B cell (primary cell): ENCODE measurements at regions not wholly inside any gene's neighbourhood (a gene's known extent, or its start where the extent isn't known, plus 50 kb on each side); places are given as distances from the start of the nearest gene placed in this dataset.

ENCODE experiments used
- ATAC-seq: fragments of 200-7000 bp; cut with Tn5 transposase; one replicate; pipeline ENCODE4 v1.10.0; 2021; ENCODE audit warnings: low read depth, mild to moderate bottlenecking, moderate number of reproducible peaks, moderate library complexity
- CTCF ChIA-PET: fragments of 350-600 bp; sonication (Branson Sonifier 250); formaldehyde crosslinking; loops from one replicate; lab custom pipeline; 2021; ENCODE audit warnings: antibody characterized with exemption, inconsistent platforms; lab: Charles Lee
- POLR2A ChIA-PET: fragments of 350-600 bp; sonication (Branson Sonifier 250); formaldehyde crosslinking; loops from one replicate; lab custom pipeline; 2021; ENCODE audit warnings: antibody characterized with exemption; lab: Charles Lee
- DNase-seq: peaks from one replicate; pipeline ENCODE4 v3.0.0; 2013
- H2AFZ ChIP-seq: 2 replicates; pipeline ENCODE4 v1.6.1; 2012; ENCODE audit warnings: mild to moderate bottlenecking, low read depth, low read length; ENCODE audit not compliant: insufficient read depth, poor library complexity, severe bottlenecking
- H3K27ac ChIP-seq, 2 donors: 1 replicate in 1 of 2; 2 replicates in 1 of 2; pipeline ENCODE4 v1.5.1; 2012 to 2013; ENCODE audit warnings: low read length in 2 of 2, mild to moderate bottlenecking in 2 of 2, moderate library complexity in 1 of 2
- H3K27me3 ChIP-seq, 4 experiments: fragments of 200-600 bp in 1 of 4; sonication (generic) in 1 of 4; replicated peaks in 1 of 4; 1 replicate in 2 of 4; 2 replicates in 2 of 4; pipeline versions ENCODE4 v1.6.1 to v1.7.0; 2013 to 2016; ENCODE audit warnings: low read length in 3 of 4, mild to moderate bottlenecking in 2 of 4, mixed read lengths in 1 of 4, moderate library complexity in 1 of 4; ENCODE audit not compliant: insufficient read depth in 4 of 4, control insufficient read depth in 3 of 4; ENCODE audit errors: control extremely low read depth in 1 of 4
- H3K36me3 ChIP-seq, 2 experiments: replicated peaks in 1 of 2; 1 replicate in 1 of 2; 2 replicates in 1 of 2; pipeline versions ENCODE4 v1.6.1 to v1.7.1; 2013; ENCODE audit warnings: low read length in 1 of 2; ENCODE audit not compliant: insufficient read depth in 2 of 2, control insufficient read depth in 1 of 2; ENCODE audit errors: control extremely low read depth in 1 of 2, extremely low read depth in 1 of 2
- H3K4me1 ChIP-seq, 2 donors: fragments of 200-600 bp in 1 of 2; sonication (generic) in 1 of 2; 1 replicate in 1 of 2; 2 replicates in 1 of 2; pipeline versions ENCODE4 v1.5.1 to v1.6.1; 2013 to 2017; ENCODE audit warnings: low read length in 2 of 2; ENCODE audit not compliant: control insufficient read depth in 2 of 2, insufficient read depth in 2 of 2
- H3K4me2 ChIP-seq: replicated peaks from 2 replicates; pipeline ENCODE3; 2012; ENCODE audit warnings: mild to moderate bottlenecking, low read depth, low read length; ENCODE audit not compliant: poor library complexity, severe bottlenecking
- H3K4me3 ChIP-seq, 5 experiments: fragments of 200-600 bp in 1 of 5; sonication (generic) in 1 of 5; 1 replicate in 3 of 5; 2 replicates in 2 of 5; pipeline versions ENCODE4 v1.5.1 to v1.7.0; 2011 to 2016; ENCODE audit warnings: low read length in 4 of 5, mild to moderate bottlenecking in 4 of 5, low read depth in 2 of 5, control low read depth in 1 of 5, moderate library complexity in 1 of 5; ENCODE audit not compliant: insufficient read depth in 1 of 5; ENCODE audit errors: control extremely low read depth in 1 of 5, extremely low read depth in 1 of 5
- H3K79me2 ChIP-seq: fragments of 200-600 bp; sonication (generic); one replicate; pipeline ENCODE4 v1.6.0; 2016; ENCODE audit warnings: low read length; ENCODE audit not compliant: control insufficient read depth, insufficient read depth
- H3K9ac ChIP-seq: fragments of 200-600 bp; sonication (generic); 2 replicates; pipeline ENCODE4 v1.6.1; 2017; ENCODE audit warnings: mild to moderate bottlenecking, low read length, moderate library complexity
- H3K9me3 ChIP-seq, 3 donors: one replicate each; pipeline versions ENCODE4 v1.6.1 to v1.7.1; 2013; ENCODE audit warnings: low read length in 2 of 3; ENCODE audit not compliant: control insufficient read depth in 2 of 3, insufficient read depth in 1 of 3; ENCODE audit errors: control extremely low read depth in 1 of 3
- H4K20me1 ChIP-seq: 2 replicates; pipeline ENCODE4 v1.6.0; 2012; ENCODE audit warnings: mild to moderate bottlenecking, low read length; ENCODE audit not compliant: insufficient read depth, control insufficient read depth, poor library complexity, severe bottlenecking
- H3K27ac Mint-ChIP-seq: one replicate; pipeline ENCODE4 v1.8.0; 2021; ENCODE audit warnings: mixed read lengths
- H3K27me3 Mint-ChIP-seq: one replicate; pipeline ENCODE4 v1.8.0; 2021; ENCODE audit warnings: mixed read lengths
- H3K4me1 Mint-ChIP-seq: one replicate; pipeline ENCODE4 v1.8.0; 2021; ENCODE audit warnings: mixed read lengths
- H3K4me3 Mint-ChIP-seq: one replicate; pipeline ENCODE4 v1.8.0; 2021; ENCODE audit warnings: mixed read lengths
- H3K9me3 Mint-ChIP-seq: one replicate; pipeline ENCODE4 v1.8.0; 2022; ENCODE audit warnings: mixed read lengths; ENCODE audit not compliant: insufficient read depth
- EZH2 ChIP-seq: IDR thresholded peaks from 2 replicates; pipeline ENCODE4 v1.6.1; 2012; ENCODE audit warnings: borderline replicate concordance, low read depth, mild to moderate bottlenecking, moderate library complexity, low read length; ENCODE audit not compliant: insufficient read depth, poor library complexity, severe bottlenecking
- WGBS: methylation state at CpG from one replicate; pipeline ENCODE4 v1.1.5; 2013; ENCODE audit warnings: missing lambda C conversion rate; ENCODE audit not compliant: insufficient coverage; 5-methylcytosine and 5-hydroxymethylcytosine counted together
- intact Hi-C: fragments of 100-400 bp; cut with micrococcal nuclease; formaldehyde crosslinking; loops from one replicate; pipeline ENCODE4 v1.10.0; 2022
- TF ChIP-seq, protein P1 (sequence below): fragments of 200-600 bp; IDR thresholded peaks from one replicate; pipeline ENCODE4 v1.8.0; 2022; ENCODE audit warnings: antibody characterized with exemption, mild to moderate bottlenecking

DNA sequence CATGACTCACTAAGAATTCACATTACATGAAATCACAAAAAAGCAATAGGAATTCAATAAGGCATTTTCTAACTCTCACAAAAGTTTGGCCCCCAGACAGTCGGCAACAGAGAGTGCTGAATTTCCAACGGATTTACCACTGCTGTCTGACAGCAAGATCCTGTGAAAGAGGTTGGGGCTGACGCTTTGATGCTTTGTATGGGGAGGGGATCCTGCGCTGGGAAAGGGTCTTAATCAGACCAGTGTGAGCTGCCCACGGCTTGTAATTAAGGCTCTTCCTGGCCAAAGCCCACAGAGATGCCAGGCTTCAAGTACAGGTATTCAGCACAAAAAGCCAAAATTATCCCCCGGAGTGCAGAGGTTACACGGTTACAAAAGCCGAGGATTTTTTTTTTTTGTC lies 66.8 kb upstream of the TMCC3 start:
- H3K79me2 ChIP-seq = peaks cover 33% of the 10 kb centered on the region
- 100% methylated on average over 7 of the region's 8 CpGs for WGBS
- Mint-ChIP-seq H3K27me3 (no peaks in the 10 kb centered on the region), H3K27ac (no peak overlapping the region), H3K4me3 (no peak overlapping the region), H3K9me3 (no peaks in the 10 kb centered on the region), H3K4me1 (peaks cover 25% of the 10 kb centered on the region)
- intact Hi-C loops = loop anchor here (5.0 kb wide), 1 partner anchor 40 kb away; no protein-coding TSS in a partner anchor
- H3K4me1 ChIP-seq = peaks cover 11 to 24% of the 10 kb centered on the region in 2 donors
- no peak overlapping the region for H3K27ac ChIP-seq
- H2AFZ ChIP-seq = no peak overlapping the region
- CTCF ChIA-PET = interaction anchor here (0.7 kb wide), 1 partner anchor 13 kb away, joined by 4 read pairs; no protein-coding TSS in a partner anchor
- H3K27me3 ChIP-seq = peaks cover 0 to 3% (median 0%) of the 10 kb centered on the region in 4 experiments
- no peak overlapping the region for H3K4me2 ChIP-seq
- no peak for TF ChIP-seq EZH2
- TF ChIP-seq, protein P1, sequence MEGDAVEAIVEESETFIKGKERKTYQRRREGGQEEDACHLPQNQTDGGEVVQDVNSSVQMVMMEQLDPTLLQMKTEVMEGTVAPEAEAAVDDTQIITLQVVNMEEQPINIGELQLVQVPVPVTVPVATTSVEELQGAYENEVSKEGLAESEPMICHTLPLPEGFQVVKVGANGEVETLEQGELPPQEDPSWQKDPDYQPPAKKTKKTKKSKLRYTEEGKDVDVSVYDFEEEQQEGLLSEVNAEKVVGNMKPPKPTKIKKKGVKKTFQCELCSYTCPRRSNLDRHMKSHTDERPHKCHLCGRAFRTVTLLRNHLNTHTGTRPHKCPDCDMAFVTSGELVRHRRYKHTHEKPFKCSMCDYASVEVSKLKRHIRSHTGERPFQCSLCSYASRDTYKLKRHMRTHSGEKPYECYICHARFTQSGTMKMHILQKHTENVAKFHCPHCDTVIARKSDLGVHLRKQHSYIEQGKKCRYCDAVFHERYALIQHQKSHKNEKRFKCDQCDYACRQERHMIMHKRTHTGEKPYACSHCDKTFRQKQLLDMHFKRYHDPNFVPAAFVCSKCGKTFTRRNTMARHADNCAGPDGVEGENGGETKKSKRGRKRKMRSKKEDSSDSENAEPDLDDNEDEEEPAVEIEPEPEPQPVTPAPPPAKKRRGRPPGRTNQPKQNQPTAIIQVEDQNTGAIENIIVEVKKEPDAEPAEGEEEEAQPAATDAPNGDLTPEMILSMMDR = no peak
- POLR2A ChIA-PET = no interaction called here
- no peaks in the 10 kb centered on the region for H3K36me3 ChIP-seq
- no peak overlapping the region for H3K4me3 ChIP-seq
- DNase-seq (no peak), ATAC-seq (no peak)
- no peaks in the 10 kb centered on the region for H3K9me3 ChIP-seq
- no peak overlapping the region for H3K9ac ChIP-seq
- H4K20me1 ChIP-seq = peaks cover 67% of the 10 kb centered on the region

DNA sequence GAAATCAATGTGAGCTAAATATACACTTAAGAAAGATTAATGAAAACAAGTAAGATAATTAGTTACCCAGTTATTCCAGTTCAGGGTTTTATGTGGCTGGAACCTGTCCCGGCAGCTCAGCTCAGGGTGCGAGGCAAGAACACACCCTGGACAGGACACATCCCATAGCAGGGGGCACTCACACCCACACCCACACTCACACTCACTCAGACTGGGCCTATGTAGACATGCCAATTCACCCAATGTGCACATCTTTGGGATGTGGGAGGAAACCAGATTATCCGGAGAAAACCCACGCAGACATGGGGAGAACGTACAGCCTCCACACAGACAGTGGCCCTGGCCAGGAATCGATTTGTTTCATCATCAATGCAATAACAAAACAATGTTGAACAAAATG lies 66.0 kb upstream of the TMCC3 start:
- Histone ChIP-seq H3K9ac (no peak overlapping the region), H2AFZ (no peak overlapping the region), H3K36me3 (no peaks in the 10 kb centered on the region), H3K27ac (no peak overlapping the region), H3K4me2 (no peak overlapping the region), H3K79me2 (peaks cover 30% of the 10 kb centered on the region), H3K27me3 (peaks cover 0 to 3% (median 0%) of the 10 kb centered on the region in 4 experiments), H3K4me3 (no peak overlapping the region), H3K9me3 (no peaks in the 10 kb centered on the region), H4K20me1 (peaks cover 59% of the 10 kb centered on the region), H3K4me1 (peaks cover 3 to 16% of the 10 kb centered on the region in 2 donors)
- DNase-seq = no peak
- intact Hi-C loops = loop anchor here (5.0 kb wide), 1 partner anchor 39 kb away; no protein-coding TSS in a partner anchor
- Mint-ChIP-seq H3K27ac (no peak overlapping the region), H3K27me3 (no peaks in the 10 kb centered on the region), H3K9me3 (no peaks in the 10 kb centered on the region), H3K4me1 (peaks cover 17% of the 10 kb centered on the region), H3K4me3 (no peak overlapping the region)
- CTCF ChIA-PET = interaction anchor here (0.7 to 4.4 kb wide), 2 partner anchors 10 to 158 kb away, joined by 3 to 26 read pairs; no protein-coding TSS in a partner anchor
- no peak for ATAC-seq
- 100% methylated on average over 3 of the region's 6 CpGs for WGBS
- POLR2A ChIA-PET = interaction anchor here (0.6 kb wide), 1 partner anchor 623 kb away, joined by 3 read pairs; no protein-coding TSS in a partner anchor
- no peak for TF ChIP-seq EZH2
- TF ChIP-seq, protein P1 = no peak
